ENCODE measurements at regions not wholly inside any gene's neighbourhood (a gene's known extent, or its start where the extent isn't known, plus 50 kb on each side); places are given as distances from the start of the nearest gene placed in this dataset.

DNA sequence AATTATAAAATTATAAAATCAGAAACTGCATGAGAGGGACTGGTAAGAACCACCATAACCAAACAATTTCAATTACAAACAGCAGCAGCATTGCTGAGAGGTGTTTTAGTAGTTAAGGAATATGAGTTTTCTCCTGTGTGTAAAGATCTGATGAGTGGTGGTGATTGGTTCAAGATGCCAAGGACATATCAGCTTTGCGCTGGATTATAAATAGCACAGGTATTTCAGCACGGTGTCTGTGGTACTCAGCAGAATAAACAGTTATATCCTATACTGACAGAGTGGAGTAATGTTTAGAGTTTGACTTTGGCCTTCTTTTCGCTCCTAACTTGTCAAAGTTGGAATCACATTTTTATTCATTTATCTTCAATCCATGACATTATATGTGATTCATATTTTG is 501.0 kb downstream of the CDH26 start:
- TF ChIP-seq, protein P1, sequence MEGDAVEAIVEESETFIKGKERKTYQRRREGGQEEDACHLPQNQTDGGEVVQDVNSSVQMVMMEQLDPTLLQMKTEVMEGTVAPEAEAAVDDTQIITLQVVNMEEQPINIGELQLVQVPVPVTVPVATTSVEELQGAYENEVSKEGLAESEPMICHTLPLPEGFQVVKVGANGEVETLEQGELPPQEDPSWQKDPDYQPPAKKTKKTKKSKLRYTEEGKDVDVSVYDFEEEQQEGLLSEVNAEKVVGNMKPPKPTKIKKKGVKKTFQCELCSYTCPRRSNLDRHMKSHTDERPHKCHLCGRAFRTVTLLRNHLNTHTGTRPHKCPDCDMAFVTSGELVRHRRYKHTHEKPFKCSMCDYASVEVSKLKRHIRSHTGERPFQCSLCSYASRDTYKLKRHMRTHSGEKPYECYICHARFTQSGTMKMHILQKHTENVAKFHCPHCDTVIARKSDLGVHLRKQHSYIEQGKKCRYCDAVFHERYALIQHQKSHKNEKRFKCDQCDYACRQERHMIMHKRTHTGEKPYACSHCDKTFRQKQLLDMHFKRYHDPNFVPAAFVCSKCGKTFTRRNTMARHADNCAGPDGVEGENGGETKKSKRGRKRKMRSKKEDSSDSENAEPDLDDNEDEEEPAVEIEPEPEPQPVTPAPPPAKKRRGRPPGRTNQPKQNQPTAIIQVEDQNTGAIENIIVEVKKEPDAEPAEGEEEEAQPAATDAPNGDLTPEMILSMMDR (tag by site-specific recombination; IDR thresholded peaks at IDR 0.05) = no peak
- TF ChIP-seq YY1 (tag by site-specific recombination; IDR thresholded peaks at IDR 0.05) (no peak), ZNF785 (tag by site-specific recombination; IDR thresholded peaks at IDR 0.05) (no peak), ZNF747 (tag by site-specific recombination; IDR thresholded peaks at IDR 0.05) (no peak), ZNF423 (tag by site-specific recombination; IDR thresholded peaks at IDR 0.05) (no peak), ZNF138 (tag by site-specific recombination; IDR thresholded peaks at IDR 0.05; ENCODE audit: borderline replicate concordance) (no peak), REPIN1 (tag by site-specific recombination; IDR thresholded peaks at IDR 0.05; ENCODE audit: low read depth) (no peak), ZBTB49 (tag by site-specific recombination; IDR thresholded peaks at IDR 0.05; ENCODE audit: low read depth) (no peak), KLF10 (tag by site-specific recombination; IDR thresholded peaks at IDR 0.05) (no peak), EGR2 (tag by site-specific recombination; IDR thresholded peaks at IDR 0.05; ENCODE audit: low read depth) (no peak)
- TF ChIP-seq, protein P2, sequence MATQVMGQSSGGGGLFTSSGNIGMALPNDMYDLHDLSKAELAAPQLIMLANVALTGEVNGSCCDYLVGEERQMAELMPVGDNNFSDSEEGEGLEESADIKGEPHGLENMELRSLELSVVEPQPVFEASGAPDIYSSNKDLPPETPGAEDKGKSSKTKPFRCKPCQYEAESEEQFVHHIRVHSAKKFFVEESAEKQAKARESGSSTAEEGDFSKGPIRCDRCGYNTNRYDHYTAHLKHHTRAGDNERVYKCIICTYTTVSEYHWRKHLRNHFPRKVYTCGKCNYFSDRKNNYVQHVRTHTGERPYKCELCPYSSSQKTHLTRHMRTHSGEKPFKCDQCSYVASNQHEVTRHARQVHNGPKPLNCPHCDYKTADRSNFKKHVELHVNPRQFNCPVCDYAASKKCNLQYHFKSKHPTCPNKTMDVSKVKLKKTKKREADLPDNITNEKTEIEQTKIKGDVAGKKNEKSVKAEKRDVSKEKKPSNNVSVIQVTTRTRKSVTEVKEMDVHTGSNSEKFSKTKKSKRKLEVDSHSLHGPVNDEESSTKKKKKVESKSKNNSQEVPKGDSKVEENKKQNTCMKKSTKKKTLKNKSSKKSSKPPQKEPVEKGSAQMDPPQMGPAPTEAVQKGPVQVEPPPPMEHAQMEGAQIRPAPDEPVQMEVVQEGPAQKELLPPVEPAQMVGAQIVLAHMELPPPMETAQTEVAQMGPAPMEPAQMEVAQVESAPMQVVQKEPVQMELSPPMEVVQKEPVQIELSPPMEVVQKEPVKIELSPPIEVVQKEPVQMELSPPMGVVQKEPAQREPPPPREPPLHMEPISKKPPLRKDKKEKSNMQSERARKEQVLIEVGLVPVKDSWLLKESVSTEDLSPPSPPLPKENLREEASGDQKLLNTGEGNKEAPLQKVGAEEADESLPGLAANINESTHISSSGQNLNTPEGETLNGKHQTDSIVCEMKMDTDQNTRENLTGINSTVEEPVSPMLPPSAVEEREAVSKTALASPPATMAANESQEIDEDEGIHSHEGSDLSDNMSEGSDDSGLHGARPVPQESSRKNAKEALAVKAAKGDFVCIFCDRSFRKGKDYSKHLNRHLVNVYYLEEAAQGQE (tag by site-specific recombination; IDR thresholded peaks at IDR 0.05) = no peak

Data from HEK293 (cell line).